OCI-LY7 (cell line): ENCODE measurements at regions not wholly inside any gene's neighbourhood (a gene's known extent, or its start where the extent isn't known, plus 50 kb on each side); places are given as distances from the start of the nearest gene placed in this dataset.

Experiments used
- BruUV-seq: library from RNA; stranded (reverse); fragments of 400-500 nt; replicated peaks from 2 replicates; lab custom pipeline; 2021; lab: Mats Ljungman, UMichigan
- CTCF ChIA-PET: fragments of 300-600 bp; sonication (Branson Sonifier 250); formaldehyde crosslinking; loops from one replicate; lab custom pipeline; 2022; ENCODE audit warnings: antibody characterized with exemption; ENCODE audit not compliant: unreplicated experiment; lab: Charles Lee
- POLR2A ChIA-PET: fragments of 300-600 bp; sonication (Branson Sonifier 250); formaldehyde crosslinking; loops from one replicate; lab custom pipeline; 2022; ENCODE audit warnings: antibody characterized with exemption; lab: Charles Lee
- DNase-seq: peaks from one replicate; pipeline ENCODE4 v3.0.0-alpha.2; 2015; ENCODE audit warnings: low spot score
- H2AFZ ChIP-seq: fragments of 200-600 bp; sonication (generic), shearing (Covaris generic); 2 replicates; pipeline ENCODE4 v1.6.1; 2014; ENCODE audit warnings: mild to moderate bottlenecking, antibody characterized with exemption, low read length, moderate library complexity
- H3K27ac ChIP-seq: fragments of 200-600 bp; sonication (generic); 2 replicates; pipeline ENCODE4 v1.5.1; 2014; ENCODE audit warnings: mixed run types, low read depth, mild to moderate bottlenecking, moderate library complexity, low read length, inconsistent platforms; ENCODE audit not compliant: poor library complexity, severe bottlenecking
- H3K36me3 ChIP-seq: fragments of 200-600 bp; sonication (generic); 2 replicates; pipeline ENCODE4 v1.6.1; 2014; ENCODE audit warnings: mild to moderate bottlenecking, antibody characterized with exemption, low read length, moderate library complexity, mixed read lengths; ENCODE audit not compliant: insufficient read depth
- H3K4me1 ChIP-seq: fragments of 200-600 bp; sonication (generic); 2 replicates; pipeline ENCODE4 v1.5.1; 2014; ENCODE audit warnings: mild to moderate bottlenecking, low read length; ENCODE audit not compliant: insufficient read depth, poor library complexity, severe bottlenecking
- H3K4me2 ChIP-seq: fragments of 200-600 bp; sonication (generic); 2 replicates; pipeline ENCODE4 v1.6.1; 2014; ENCODE audit warnings: mild to moderate bottlenecking, low read length
- H3K4me3 ChIP-seq: fragments of 200-600 bp; sonication (generic); 2 replicates; pipeline ENCODE4 v1.5.1; 2014; ENCODE audit warnings: mild to moderate bottlenecking, low read depth, low read length; ENCODE audit not compliant: poor library complexity, severe bottlenecking
- H3K79me2 ChIP-seq: fragments of 200-600 bp; sonication (generic); 2 replicates; pipeline ENCODE4 v1.6.1; 2016; ENCODE audit warnings: low read depth, mild to moderate bottlenecking, low read length, moderate library complexity, mixed read lengths; ENCODE audit not compliant: insufficient read depth
- H3K9me2 ChIP-seq: fragments of 200-600 bp; sonication (generic); 2 replicates; pipeline ENCODE4 v1.6.1; 2016; ENCODE audit warnings: mild to moderate bottlenecking, low read length, mixed read lengths; ENCODE audit not compliant: insufficient read depth
- H3K9me3 ChIP-seq: fragments of 200-600 bp; sonication (generic); 2 replicates; pipeline ENCODE4 v1.6.1; 2014; ENCODE audit warnings: mild to moderate bottlenecking, mixed run types, low read length, mixed read lengths
- H4K20me1 ChIP-seq: fragments of 200-600 bp; sonication (generic); 2 replicates; pipeline ENCODE4 v1.6.1; 2014; ENCODE audit warnings: mild to moderate bottlenecking, antibody characterized with exemption, low read length, moderate library complexity, mixed read lengths; ENCODE audit not compliant: insufficient read depth
- EZH2phosphoT487 ChIP-seq: fragments of 200-600 bp; sonication (generic); IDR thresholded peaks from 2 replicates; pipeline ENCODE4 v1.6.1; 2018; ENCODE audit warnings: low read depth, borderline replicate concordance, mild to moderate bottlenecking, mixed run types, antibody characterized with exemption, low read length, moderate library complexity, mixed read lengths
- intact Hi-C: fragments of 100-400 bp; cut with micrococcal nuclease; formaldehyde crosslinking; loops from one replicate; pipeline ENCODE4 v1.10.0; 2022; ENCODE audit not compliant: unreplicated experiment
- TF ChIP-seq, protein P1 (sequence below): fragments of 200-600 bp; sonication (generic); conservative IDR thresholded peaks from 2 replicates; pipeline ENCODE4 v1.5.1; 2014; ENCODE audit warnings: mild to moderate bottlenecking, antibody characterized with exemption, low read length, moderate library complexity, mixed read lengths

DNA sequence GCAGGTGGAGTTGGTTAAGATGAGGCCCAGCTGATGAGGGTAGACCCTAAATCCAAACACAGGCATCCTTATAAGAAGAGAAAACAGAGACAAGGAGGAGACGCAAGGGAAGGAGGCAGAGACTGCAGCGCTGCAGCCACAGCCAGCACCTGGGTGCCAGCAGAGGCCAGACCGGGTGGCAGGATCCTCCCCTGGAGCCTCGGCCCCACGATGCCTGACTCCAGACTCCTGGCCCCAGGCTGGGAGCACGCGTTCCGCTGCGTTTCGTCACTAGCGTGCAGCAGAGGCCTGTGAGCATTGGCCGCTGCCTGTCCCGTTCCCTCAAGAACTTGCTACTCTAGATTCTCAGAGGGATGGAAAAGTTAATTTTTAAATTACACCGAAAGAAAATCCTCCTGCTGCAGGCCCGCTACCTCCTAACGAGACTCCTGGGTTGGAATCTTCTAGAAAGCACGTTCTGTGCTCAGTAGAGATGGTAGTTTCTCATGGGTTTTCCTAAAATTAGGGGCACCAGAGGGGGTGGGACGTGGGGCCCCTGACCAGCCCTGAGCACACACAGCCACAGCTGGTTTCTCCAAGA is 57.7 kb upstream of the FBRSL1 start:
- ChIA-PET CTCF (no interaction called here), POLR2A (no interaction called here)
- H3K4me3 ChIP-seq = no peak overlapping the region
- H3K9me3 ChIP-seq = no peaks in the 10 kb centered on the region
- intact Hi-C loops = loop anchor here (5.0 kb wide), 1 partner anchor 90 kb away; no protein-coding TSS in a partner anchor
- no peaks in the 10 kb centered on the region for H4K20me1 ChIP-seq
- H3K4me2 ChIP-seq = no peak overlapping the region
- no peak for TF ChIP-seq EZH2phosphoT487
- TF ChIP-seq, protein P1, sequence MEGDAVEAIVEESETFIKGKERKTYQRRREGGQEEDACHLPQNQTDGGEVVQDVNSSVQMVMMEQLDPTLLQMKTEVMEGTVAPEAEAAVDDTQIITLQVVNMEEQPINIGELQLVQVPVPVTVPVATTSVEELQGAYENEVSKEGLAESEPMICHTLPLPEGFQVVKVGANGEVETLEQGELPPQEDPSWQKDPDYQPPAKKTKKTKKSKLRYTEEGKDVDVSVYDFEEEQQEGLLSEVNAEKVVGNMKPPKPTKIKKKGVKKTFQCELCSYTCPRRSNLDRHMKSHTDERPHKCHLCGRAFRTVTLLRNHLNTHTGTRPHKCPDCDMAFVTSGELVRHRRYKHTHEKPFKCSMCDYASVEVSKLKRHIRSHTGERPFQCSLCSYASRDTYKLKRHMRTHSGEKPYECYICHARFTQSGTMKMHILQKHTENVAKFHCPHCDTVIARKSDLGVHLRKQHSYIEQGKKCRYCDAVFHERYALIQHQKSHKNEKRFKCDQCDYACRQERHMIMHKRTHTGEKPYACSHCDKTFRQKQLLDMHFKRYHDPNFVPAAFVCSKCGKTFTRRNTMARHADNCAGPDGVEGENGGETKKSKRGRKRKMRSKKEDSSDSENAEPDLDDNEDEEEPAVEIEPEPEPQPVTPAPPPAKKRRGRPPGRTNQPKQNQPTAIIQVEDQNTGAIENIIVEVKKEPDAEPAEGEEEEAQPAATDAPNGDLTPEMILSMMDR = no peak
- no peaks in the 10 kb centered on the region for H3K79me2 ChIP-seq
- H3K4me1 ChIP-seq = peaks cover 16% of the 10 kb centered on the region
- H3K36me3 ChIP-seq = no peaks in the 10 kb centered on the region
- no peaks in the 10 kb centered on the region for H3K9me2 ChIP-seq
- H2AFZ ChIP-seq = no peak overlapping the region
- no peak overlapping the region for H3K27ac ChIP-seq
- DNase-seq = no peak
- no TSS peak for BruUV-seq

DNA sequence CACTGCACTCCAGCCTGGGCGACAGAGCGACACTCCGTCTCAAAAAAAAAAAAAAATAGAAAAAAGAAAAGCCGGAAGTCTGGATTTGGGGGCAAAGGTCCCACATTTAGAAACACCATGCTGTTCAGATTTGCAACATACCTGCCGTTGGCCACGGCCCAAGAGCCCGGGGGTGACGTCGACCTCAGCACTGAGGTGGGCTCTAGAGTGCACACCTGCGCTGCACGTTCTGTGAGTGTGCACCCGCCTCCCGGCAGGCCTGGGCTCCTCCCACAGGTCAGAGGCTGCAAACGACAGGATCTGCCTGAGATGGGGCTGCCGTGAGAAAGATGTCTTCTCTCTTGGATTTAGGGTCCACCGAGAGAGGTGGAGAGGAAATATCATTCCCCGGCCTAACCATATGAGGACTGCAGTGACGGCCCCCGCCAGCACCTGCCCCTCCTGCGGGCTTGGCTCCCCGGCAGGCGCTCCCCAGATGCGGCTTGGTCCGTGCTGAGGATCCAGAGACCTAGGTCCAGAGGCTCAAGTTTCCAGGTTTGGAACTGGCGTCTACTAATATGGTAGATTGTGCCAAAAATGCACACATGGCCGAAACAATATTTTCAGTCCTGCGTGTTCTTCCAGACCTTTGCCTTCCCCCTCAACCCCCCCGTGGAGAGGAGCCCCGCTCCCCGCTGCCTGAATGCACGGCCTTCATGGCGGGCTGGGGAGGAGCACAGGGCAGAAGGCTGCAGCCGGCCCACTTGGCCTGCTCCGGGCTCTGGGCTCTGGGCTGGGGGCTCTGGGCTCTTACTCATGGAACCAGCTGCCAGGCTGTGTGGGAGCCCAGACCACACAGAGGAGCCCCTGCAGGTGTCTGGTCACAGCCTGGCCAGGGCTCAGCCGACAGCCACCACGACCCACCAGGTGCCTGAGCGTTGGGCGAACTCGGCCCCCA is 58.8 kb upstream of the FBRSL1 start:
- Histone ChIP-seq H3K79me2 (no peaks in the 10 kb centered on the region), H4K20me1 (no peaks in the 10 kb centered on the region), H3K4me2 (peak overlapping the region; percentile 29), H3K27ac (no peak overlapping the region), H3K4me3 (no peak overlapping the region), H3K4me1 (peaks cover 16% of the 10 kb centered on the region), H3K36me3 (no peaks in the 10 kb centered on the region), H3K9me3 (no peaks in the 10 kb centered on the region), H3K9me2 (no peaks in the 10 kb centered on the region), H2AFZ (peak overlapping the region; percentile 66; the same call in 1 of the 2 replicates)
- ChIA-PET POLR2A (interaction anchor here (1.1 kb wide), 1 partner anchor 15 kb away, joined by 6 read pairs; no protein-coding TSS in a partner anchor), CTCF (interaction anchor here (1.2 kb wide), 1 partner anchor 474 kb away, joined by 5 read pairs; no protein-coding TSS in a partner anchor)
- no TSS peak for BruUV-seq
- TF ChIP-seq, protein P1 = no peak
- TF ChIP-seq EZH2phosphoT487 = no peak
- DNase-seq = peak; percentile 37
- intact Hi-C loops = loop anchor here (5.0 kb wide), 1 partner anchor 91 kb away; no protein-coding TSS in a partner anchor
